Adipocyte (in vitro differentiated cells): ENCODE measurements at regions not wholly inside any gene's neighbourhood (a gene's known extent, or its start where the extent isn't known, plus 50 kb on each side); places are given as distances from the start of the nearest gene placed in this dataset.

Source experiments
- DNase-seq: peaks from one replicate; pipeline ENCODE4 v3.0.0-alpha.2; 2015; ENCODE audit warnings: low read depth
- H3K27me3 ChIP-seq: replicated peaks from 2 replicates; pipeline ENCODE4 v1.7.0; 2013; ENCODE audit warnings: mild to moderate bottlenecking, low read length, moderate library complexity; ENCODE audit not compliant: control insufficient read depth, insufficient read depth
- H3K36me3 ChIP-seq: 2 replicates; pipeline ENCODE4 v1.7.0; 2013; ENCODE audit warnings: low read length, mild to moderate bottlenecking, moderate library complexity; ENCODE audit not compliant: control insufficient read depth, insufficient read depth, severe bottlenecking
- H3K4me1 ChIP-seq: 2 replicates; pipeline ENCODE4 v1.7.0; 2013; ENCODE audit warnings: mild to moderate bottlenecking, low read length, moderate library complexity; ENCODE audit not compliant: control insufficient read depth, insufficient read depth
- H3K4me3 ChIP-seq: 2 replicates; pipeline ENCODE4 v1.7.0; 2013; ENCODE audit warnings: mild to moderate bottlenecking, low read length, moderate library complexity
- H3K9ac ChIP-seq: 2 replicates; pipeline ENCODE4 v1.7.0; 2013; ENCODE audit warnings: mild to moderate bottlenecking, low read length, moderate library complexity
- H3K9me3 ChIP-seq: 2 replicates; pipeline ENCODE4 v1.7.0; 2013; ENCODE audit warnings: mild to moderate bottlenecking, low read length, moderate library complexity; ENCODE audit not compliant: control insufficient read depth

DNA sequence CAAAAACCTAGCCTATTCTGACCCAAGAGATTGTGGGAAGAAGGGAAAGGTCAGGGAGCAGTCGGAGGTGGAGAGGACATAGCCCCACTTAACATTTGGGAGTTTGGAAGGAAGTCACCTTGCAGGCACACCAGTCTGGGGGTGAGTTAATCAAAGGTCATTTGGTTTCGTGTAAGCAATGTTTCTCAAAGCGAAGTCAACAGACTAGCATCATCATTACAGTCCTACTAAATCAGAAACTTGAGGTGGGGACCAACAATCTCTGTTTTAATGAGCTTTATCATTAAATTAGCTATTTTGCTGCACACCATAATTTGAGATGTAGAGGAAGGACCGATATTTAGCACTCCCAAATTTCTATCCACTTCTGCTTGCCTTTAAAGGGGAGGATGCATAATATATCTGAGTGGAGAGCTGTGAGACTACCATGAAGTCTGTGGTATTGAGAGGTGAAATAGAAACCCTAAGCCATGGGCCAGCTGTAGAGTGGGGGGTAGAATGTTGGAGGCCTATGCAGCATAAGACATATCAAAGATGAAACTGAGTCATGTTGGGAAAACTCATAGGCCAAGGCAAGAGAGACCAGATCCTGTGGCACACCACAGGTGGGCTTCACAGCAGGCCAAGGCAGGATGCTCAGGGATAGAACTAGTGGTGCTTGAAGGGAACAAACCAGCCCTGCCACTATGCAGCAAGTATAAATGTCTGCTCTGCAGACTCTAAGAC, 141.7 kb upstream of the ANKFN1 start:
- no peaks in the 10 kb centered on the region for H3K36me3 ChIP-seq
- DNase-seq, result no peak
- no peak overlapping the region for H3K9ac ChIP-seq
- H3K4me3 ChIP-seq, result no peak overlapping the region
- no peaks in the 10 kb centered on the region for H3K27me3 ChIP-seq
- no peaks in the 10 kb centered on the region for H3K4me1 ChIP-seq
- H3K9me3 ChIP-seq, result peaks cover 8% of the 10 kb centered on the region

DNA sequence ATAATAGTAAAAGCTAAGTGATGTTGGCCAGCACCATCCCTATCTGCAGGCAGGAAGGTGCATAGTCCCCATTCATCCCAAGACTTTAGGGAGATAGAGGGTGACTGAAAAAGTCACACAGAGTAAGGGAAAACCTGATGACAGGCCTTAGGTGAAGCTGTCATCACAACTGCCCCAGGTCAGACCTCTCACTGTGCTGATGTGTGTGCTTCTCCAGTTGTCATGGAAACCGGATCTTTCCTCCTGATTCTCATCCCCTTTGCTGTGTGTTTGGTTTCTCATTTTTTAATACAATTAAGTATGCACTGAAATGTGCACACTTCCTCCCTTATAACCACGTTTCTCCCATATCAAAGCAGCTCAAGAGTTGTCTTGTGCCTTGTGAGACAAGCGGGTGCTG, 135.1 kb upstream of the ANKFN1 start:
- Histone ChIP-seq H3K4me1 (no peaks in the 10 kb centered on the region), H3K27me3 (peaks cover 5% of the 10 kb centered on the region), H3K9me3 (peaks cover 2% of the 10 kb centered on the region), H3K9ac (no peak overlapping the region), H3K36me3 (no peaks in the 10 kb centered on the region), H3K4me3 (no peak overlapping the region)
- no peak for DNase-seq

DNA sequence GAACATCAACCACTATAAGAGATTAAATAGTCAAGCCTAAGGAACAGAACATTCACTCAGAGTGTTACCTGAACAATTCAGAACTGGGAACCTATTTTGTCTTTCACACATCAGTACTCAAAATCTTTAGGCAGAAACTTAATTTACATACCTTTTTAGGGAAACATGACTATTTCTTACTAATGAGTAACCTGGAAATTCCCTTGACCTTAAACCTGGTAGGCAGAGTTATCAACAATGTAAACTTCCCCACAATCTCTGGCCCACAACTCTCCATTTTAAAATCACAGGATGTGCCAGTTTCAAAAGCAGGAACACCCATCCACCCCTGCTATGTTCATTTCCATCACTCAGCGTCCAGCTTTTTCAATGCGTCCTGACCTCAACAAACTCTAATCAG, 132.9 kb upstream of the ANKFN1 start:
- Histone ChIP-seq H3K4me1 (no peaks in the 10 kb centered on the region), H3K9me3 (no peaks in the 10 kb centered on the region), H3K27me3 (peaks cover 5% of the 10 kb centered on the region), H3K4me3 (no peak overlapping the region), H3K9ac (no peak overlapping the region), H3K36me3 (no peaks in the 10 kb centered on the region)
- no peak for DNase-seq

DNA sequence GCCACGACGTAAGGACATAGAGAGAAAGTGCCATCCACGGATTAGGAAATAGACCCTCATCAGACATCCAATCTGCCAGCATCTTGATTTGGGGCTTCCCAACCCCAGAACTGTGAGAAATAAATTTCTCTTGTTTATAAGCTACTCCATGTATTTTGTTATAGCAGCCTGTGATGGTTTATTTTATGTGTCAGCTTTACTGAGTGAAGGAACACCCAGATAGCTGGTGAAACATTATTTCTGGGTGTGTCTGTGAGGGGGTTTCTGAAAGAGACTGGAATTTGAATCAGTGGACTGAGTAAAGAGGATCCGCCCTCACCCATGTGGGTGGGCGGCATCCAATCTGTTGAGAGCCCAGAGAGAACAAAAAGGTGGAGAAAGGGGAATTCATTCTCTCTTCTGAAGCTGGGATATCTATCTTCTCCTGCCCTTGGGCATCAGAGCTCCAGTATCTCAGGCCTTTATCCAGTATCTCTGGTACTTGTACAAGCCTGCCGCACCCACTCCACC, 131.5 kb upstream of the ANKFN1 start:
- Histone ChIP-seq H3K4me1 (no peaks in the 10 kb centered on the region), H3K9me3 (no peaks in the 10 kb centered on the region), H3K4me3 (no peak overlapping the region), H3K27me3 (peaks cover 5% of the 10 kb centered on the region), H3K36me3 (no peaks in the 10 kb centered on the region), H3K9ac (no peak overlapping the region)
- no peak for DNase-seq

DNA sequence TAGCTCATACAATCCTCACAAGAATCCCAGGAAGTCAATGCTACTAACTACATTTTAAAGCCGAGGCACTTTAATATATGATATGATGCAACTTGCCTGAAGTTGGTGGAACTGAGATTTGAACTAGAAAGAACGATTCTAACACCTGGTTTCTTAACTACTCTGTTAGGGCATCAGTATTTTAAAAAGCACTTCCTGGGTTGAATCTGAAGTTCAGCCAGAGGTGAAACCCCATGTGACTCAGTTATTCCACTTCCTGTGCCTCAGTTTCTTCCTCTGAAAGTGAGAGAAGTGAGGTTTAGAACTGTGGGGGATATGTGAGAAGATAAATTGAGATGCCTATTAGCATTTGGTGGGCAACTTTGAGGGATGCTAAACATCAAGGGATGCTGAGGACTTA, 129.4 kb upstream of the ANKFN1 start:
- H3K9me3 ChIP-seq, result no peaks in the 10 kb centered on the region
- H3K36me3 ChIP-seq, result no peaks in the 10 kb centered on the region
- H3K4me3 ChIP-seq, result no peak overlapping the region
- DNase-seq, result no peak
- peaks cover 4% of the 10 kb centered on the region for H3K4me1 ChIP-seq
- no peak overlapping the region for H3K9ac ChIP-seq
- no peaks in the 10 kb centered on the region for H3K27me3 ChIP-seq

DNA sequence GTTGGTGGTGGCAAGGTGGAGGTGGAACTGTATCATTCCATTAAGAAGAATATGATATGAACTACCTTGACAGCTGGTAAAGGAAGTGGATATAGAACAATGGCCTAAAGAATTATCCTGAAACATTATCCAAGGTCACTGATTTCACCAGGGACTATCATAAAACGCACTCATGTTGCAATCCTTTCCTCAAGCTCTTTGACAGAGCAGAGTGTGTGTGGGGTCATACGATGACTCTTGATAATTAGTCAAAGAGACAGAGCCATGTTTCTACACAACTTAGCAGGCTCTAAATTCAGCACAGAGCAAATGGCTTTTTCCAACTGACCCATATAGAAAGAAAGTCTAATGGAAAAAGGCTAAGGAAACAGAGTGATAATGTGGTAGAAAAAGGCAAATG, 126.4 kb upstream of the ANKFN1 start:
- no peak for DNase-seq
- H3K4me3 ChIP-seq, result no peak overlapping the region
- H3K9me3 ChIP-seq, result no peaks in the 10 kb centered on the region
- no peak overlapping the region for H3K9ac ChIP-seq
- H3K27me3 ChIP-seq, result peaks cover 9% of the 10 kb centered on the region
- no peaks in the 10 kb centered on the region for H3K36me3 ChIP-seq
- peaks cover 4% of the 10 kb centered on the region for H3K4me1 ChIP-seq

DNA sequence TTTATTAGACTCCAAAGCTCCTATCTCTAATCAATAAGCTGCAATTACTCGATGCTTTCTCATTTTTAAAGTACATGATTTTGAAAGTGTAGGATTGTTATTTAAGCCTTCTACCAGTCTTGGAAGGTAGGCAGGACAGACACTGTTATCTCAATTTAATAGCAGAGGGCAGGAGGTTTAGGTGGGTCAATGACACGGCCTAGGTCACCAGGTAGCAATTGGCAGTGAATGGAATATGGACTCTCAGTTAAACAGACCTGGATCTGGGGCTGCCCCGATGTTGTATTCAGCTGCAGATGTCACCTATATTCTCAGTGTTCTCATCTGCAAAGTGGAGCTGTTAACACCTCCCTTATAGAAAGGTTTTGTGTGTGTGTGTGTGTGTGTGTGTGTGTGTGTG, 124.4 kb upstream of the ANKFN1 start:
- no peak overlapping the region for H3K9ac ChIP-seq
- DNase-seq, result no peak
- H3K27me3 ChIP-seq, result peaks cover 9% of the 10 kb centered on the region
- H3K36me3 ChIP-seq, result no peaks in the 10 kb centered on the region
- peaks cover 4% of the 10 kb centered on the region for H3K4me1 ChIP-seq
- no peak overlapping the region for H3K4me3 ChIP-seq
- no peaks in the 10 kb centered on the region for H3K9me3 ChIP-seq

DNA sequence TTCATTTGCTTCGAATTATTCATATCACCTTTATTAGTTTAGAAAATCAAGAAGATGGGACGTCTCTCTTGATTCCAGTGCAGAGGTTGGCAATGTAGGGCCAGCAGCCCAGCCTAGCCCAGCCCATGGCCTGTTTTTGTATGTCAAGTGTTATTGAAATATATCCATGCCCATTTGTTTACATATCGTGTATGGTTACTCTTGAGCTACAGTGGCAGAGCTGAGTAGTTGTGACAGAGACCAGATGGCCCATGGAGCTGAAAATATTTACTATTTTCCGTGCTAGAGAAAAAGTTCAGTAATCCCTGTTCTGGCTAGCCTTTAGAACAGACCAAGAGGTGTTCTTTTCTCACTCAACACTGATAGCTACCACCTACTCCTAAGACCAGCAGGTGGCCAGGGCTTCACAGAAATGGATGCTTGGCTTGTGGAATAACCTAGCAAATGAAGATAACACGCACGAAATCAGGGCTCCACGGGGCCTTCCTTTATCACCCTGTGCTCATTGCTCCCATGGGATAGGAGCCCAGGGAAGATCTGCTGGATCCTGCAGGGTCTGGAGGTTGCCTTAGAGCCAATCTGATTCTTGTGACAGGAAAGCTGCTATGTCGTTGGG, 123.2 kb upstream of the ANKFN1 start:
- Histone ChIP-seq H3K36me3 (no peaks in the 10 kb centered on the region), H3K4me1 (peaks cover 4% of the 10 kb centered on the region), H3K4me3 (no peak overlapping the region), H3K27me3 (peaks cover 9% of the 10 kb centered on the region), H3K9ac (no peak overlapping the region), H3K9me3 (no peaks in the 10 kb centered on the region)
- DNase-seq, result peak; percentile 7

DNA sequence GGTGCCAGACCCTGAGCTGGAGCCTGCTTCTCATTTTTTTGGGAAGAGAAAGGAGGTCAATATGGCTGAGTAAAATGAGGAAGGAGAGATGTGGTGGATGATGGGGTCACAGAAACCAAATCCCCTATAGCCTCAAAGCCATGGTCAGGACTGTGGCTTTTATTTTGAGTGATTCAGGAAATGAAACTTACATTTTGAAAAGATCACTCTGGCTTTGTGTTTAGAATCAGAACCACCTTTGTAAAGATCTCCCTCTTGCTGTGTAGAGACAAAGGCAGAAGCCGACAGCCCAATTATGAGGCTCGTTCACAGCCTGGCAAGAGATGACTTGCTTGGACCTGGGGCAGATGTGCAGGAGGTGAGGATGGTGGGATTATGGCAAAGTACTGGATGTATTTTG, 121.6 kb upstream of the ANKFN1 start:
- Histone ChIP-seq H3K4me3 (no peak overlapping the region), H3K4me1 (peaks cover 4% of the 10 kb centered on the region), H3K27me3 (peaks cover 9% of the 10 kb centered on the region), H3K9ac (no peak overlapping the region), H3K36me3 (no peaks in the 10 kb centered on the region), H3K9me3 (no peaks in the 10 kb centered on the region)
- DNase-seq, result no peak

DNA sequence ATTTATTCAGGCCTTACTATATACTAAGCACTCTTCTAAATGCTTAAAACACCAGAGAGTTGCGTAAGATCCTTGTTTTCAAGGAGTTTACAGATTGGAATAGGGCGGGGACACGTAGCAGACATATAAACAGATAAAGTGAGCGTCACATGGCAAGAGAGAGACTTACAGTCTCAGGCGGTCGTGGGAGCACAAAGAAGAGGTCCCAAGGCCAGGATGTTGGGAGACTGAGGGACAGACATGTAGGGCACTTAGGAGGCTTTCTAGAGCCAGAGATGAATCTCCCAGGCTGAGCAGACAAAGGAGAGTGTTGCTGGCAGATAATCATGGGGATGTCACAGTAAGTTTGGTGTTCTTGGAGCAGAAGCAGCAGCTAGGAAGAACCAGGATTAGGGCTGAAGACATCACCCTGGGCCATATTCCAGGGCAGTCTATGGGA, 119.1 kb upstream of the ANKFN1 start:
- Histone ChIP-seq H3K9ac (no peak overlapping the region), H3K27me3 (peaks cover 9% of the 10 kb centered on the region), H3K36me3 (no peaks in the 10 kb centered on the region), H3K9me3 (no peaks in the 10 kb centered on the region), H3K4me3 (no peak overlapping the region), H3K4me1 (no peaks in the 10 kb centered on the region)
- DNase-seq, result peak; percentile 4

DNA sequence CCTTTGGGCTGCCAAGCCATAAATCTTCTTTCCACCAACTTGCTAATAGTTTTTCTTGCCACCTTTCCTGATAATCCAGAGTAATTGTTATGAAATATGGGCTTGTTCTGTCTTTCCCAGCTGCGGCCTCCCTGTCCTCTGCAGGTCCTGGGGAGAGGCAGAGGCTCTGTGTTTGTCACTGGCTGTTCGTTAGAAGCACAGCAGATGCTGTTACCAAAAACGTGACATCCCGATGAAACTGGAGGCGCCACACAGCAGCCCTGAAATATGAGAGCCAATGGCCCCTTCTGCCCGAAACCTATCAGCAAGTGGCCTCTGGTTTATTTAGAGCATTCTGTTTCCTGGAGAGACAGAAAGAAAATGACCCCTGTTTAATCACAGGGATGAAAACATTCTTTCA, 115.1 kb upstream of the ANKFN1 start:
- H3K36me3 ChIP-seq, result no peaks in the 10 kb centered on the region
- H3K27me3 ChIP-seq, result no peaks in the 10 kb centered on the region
- H3K4me3 ChIP-seq, result no peak overlapping the region
- DNase-seq, result no peak
- no peaks in the 10 kb centered on the region for H3K4me1 ChIP-seq
- H3K9me3 ChIP-seq, result no peaks in the 10 kb centered on the region
- H3K9ac ChIP-seq, result no peak overlapping the region
